Left cardiac atrium (tissue), 4 donors: ENCODE measurements at regions not wholly inside any gene's neighbourhood (a gene's known extent, or its start where the extent isn't known, plus 50 kb on each side); places are given as distances from the start of the nearest gene placed in this dataset.

ENCODE experiments used
- ATAC-seq, 2 donors: fragments of 200-7000 bp; cut with Tn5 transposase; one replicate each; pipeline ENCODE4 v1.9.1; 2020; ENCODE audit warnings: mild to moderate bottlenecking in 2 of 2, moderate library complexity in 2 of 2
- DNase-seq: peaks from one replicate; pipeline ENCODE4 v3.0.0-alpha.2; 2020
- intact Hi-C, 2 donors: fragments of 100-400 bp; cut with DNase I; formaldehyde crosslinking; loops; one replicate each; pipeline versions ENCODE4 v1.14.1 to v1.15.1; 2022 to 2023
- donor health status: DM: no; HTN: yes; CAD: no.
- donor health status: DM: no; HTN: yes; CAD: no; lungs with severe emphysema.
- donor health status: DM: yes; HTN: yes; CAD: no.
- donor health status: Dilated cardiomyopathy.

DNA sequence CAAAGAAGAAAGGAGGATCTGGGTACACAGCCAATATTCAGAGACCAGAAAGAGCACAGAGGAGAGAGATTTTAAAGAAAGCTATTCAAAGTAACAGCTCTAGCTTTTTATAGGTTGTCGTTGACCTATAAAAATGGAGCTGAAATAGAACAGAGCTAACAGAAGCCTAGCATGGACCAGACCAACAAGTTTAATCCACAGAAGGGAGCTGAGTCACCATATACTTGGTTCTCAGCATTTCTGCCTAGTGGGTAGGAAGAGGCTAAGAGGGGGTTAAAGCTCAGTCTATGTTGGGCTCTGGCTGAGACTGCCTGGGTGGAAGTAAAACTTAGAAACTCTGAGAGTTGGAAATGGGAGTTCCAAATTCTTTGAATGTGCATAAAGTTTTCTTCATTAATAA, 678.0 kb upstream of the CDH2 start:
- intact Hi-C loops, result no loop called here
- DNase-seq, result no peak
- peak in 1 of 2 donors; percentile 34 for ATAC-seq

DNA sequence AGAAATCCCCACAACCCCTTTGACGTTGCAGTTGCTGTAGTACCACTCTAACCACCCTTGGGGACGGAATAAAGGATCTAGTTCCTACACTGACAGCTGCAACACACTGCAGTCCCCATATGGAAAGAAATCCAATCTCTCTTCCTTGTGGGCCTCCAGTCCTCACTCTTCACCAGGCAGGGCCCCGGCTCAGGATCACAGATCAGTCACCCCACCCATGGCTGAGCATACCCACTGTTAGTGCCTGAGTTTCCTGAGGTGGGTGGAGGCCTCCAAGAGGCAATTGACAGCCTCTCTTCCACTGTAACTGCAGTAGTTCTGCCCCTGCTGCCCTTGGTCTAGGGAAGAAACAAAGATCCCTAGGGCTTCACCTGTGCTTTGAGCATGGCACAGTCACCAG, 670.0 kb upstream of the CDH2 start:
- DNase-seq (no peak), ATAC-seq (no peak)
- intact Hi-C loops, result no loop called here

DNA sequence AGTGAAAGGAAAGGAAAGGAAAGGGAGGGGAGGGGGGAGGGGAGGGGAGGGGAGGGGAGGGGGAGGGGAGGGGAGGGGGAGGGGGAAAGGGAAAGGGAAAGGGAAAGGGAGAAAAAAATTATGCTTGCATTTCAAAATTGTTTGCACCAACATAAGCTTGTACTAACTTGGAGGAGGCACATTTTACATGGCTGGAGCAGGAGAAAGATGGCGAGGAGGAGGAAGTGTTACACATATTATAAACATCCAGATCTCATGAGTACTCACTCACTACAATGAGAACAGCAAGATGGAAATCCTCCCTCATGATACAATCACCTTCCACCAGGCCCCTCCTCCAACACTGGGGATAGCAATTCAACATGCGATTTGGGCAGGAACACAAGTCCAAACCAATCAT, 660.2 kb upstream of the CDH2 start:
- ATAC-seq (no peak), DNase-seq (no peak)
- intact Hi-C loops, result no loop called here

DNA sequence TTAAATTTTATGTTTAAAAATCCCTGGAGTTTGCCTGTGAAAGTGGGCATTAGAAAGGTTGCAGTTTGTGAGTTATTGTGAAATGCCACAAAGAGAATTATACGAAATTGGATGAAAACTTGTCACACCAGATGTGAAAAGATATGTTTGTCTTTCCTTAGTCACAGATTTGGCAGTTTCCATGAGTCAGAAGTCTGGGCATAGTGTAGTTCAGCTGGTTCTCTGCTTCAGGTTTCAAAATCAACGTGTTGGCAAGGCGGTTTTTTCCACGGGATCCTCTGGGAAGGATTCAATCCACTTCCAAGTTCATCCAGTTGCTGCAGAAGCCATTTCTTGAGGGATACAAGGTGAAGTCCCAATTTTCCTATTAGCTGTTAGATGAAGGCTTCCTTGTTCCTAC, 658.0 kb upstream of the CDH2 start:
- ATAC-seq, result no peak
- DNase-seq, result no peak
- intact Hi-C loops, result no loop called here

DNA sequence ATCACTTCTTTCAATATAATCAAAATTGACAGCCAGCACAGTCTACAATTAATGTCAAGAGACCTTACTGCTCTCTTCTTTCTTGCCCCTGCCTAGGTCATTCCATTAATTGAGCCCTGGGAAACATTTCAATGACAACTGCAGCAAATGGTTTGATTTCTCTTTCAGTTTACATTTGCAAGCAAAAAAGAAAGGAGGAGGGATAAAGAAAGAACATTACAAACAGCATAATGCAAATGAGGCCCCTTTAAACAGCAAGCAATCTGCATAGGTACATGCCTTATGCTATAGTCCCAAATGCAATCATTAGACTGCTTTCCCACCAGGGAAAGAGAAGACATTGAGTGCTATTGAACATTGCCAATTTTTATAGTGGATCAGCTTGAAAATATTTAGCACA, 655.0 kb upstream of the CDH2 start:
- intact Hi-C loops, result no loop called here
- DNase-seq (no peak), ATAC-seq (no peak)

DNA sequence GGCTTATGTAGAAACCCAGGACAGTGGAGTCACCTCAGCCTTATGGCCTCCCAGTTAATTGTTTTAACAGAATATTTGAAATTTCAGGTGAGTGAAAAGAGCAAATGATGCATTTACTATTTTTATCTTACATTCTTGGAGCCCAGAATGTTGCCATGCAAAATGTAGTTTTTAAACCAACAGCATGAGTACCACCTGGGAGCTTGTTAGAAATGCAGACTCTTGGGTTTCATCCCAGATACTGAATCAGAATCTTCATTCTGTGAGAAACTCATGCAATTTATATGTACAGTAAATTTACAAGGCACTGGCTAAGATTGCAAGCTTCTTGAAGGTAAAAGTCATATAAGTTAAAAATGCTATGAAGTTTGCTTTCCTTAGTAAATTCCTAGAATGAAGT, 654.5 kb upstream of the CDH2 start:
- ATAC-seq (no peak), DNase-seq (no peak)
- intact Hi-C loops, result no loop called here

DNA sequence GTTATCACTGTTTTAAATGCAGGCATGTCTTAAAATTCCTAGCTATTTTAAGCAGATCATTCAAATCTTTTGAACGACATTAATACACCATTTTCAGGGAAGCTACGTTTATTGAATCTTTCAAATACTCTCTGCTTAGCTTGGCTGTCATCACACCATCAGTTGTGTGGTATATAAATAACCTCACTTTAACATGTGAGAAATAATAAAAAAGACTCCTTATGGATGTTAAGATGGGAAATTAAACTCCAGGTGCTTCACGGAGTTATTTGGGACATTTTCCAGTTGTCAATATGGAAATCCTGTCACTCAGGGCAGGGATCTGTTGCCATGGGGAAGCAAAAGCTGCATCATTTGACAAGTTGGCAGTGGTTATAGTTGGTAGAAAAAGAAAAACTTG, 649.2 kb upstream of the CDH2 start:
- no peak for ATAC-seq
- intact Hi-C loops, result no loop called here

DNA sequence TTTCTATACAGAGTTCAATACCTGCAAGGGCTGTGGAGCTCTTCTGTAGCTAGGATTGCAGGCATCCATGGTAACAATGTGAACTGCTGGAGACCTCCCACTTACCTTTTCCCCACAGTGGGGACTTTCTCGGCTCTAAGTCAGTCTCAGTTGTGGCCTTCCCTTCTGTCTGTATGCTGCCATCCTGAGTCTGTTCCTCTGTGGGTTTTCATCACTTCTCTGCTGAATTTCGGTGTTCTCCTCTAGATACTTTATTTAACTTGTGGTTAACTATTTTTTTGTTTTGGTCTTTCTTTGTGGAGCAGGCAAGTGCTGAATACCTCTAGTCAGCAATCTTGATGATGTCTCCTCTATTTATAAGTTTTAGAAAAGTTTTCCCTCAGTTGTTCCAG, 647.2 kb upstream of the CDH2 start:
- DNase-seq (no peak), ATAC-seq (no peak)
- intact Hi-C loops, result no loop called here

More for the DNA sequence above, 649.2 kb upstream of the CDH2 start:
- DNase-seq, result no peak

DNA sequence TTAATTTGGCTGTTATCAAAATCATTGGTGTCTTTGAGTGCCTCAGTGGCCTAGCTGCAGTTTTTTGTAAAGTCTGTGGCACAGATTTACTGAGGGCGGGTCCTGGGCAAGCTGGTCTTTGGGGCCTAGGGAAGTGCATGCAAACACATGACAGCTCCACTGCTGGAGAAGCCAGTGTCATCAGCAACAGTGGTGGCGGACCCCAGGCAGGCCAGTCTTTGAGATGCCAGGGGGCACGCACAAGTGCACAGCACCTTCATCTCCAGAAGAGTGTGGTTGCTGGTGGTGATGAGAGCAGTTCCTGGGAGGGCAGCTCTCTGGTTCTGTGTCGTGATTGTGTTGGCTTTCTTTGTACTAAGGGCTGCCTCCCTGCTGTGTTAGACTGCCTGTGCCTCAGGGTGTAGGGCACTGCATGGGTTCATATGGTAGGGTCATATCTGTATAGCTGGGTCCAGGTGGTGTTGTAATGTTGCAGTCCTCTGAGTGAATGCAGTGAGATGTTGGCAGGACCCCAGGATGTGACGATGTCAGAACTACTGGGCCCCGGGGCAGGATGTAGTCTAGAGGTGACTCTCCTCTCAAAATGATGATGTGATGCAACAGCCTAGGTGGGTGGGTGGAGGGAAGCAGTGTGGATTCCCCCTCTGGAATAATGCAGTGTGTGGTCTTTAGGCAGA, 646.7 kb upstream of the CDH2 start:
- intact Hi-C loops, result no loop called here

DNA sequence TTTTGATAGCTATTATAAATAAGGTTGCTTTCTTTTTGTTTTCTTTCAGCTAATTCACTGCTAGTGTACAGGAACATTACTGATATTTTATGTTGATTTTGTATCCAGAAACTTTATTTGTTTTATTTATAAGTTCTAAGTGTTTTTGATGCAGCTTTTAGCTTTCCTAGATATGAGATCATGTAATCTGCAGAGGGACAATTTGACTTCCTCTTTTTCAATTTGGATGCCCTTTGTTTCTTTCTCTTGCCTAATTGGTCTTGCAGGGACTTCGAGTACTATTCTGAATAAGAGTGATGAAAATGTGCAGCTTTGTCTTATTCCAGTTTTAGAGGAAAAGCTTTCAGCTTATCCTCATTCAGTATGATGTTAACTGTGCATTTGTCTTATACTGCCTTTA, 643.4 kb upstream of the CDH2 start:
- intact Hi-C loops, result no loop called here
- ATAC-seq (no peak), DNase-seq (no peak)

More for the DNA sequence above, 646.7 kb upstream of the CDH2 start:
- no peak for ATAC-seq
- no peak for DNase-seq

DNA sequence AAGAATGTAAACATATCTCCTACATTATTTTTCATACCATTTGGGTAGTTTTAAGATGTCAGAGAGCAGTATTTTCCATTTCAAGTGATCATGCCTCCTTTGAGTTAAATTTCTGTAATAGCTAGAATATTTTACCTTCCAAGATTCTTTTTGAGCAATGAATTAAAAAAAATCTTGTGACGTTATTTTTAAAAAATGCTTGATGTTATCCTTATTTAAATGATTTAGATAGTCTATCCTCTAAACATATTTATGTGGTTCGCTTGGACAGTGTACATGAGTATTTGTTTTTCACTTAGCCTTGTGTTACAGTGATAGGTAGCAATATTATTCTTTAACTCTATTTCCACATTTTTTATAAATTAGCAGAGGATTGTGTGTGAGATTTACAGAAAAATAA, 639.2 kb upstream of the CDH2 start:
- intact Hi-C loops, result no loop called here
- no peak for ATAC-seq
- no peak for DNase-seq

DNA sequence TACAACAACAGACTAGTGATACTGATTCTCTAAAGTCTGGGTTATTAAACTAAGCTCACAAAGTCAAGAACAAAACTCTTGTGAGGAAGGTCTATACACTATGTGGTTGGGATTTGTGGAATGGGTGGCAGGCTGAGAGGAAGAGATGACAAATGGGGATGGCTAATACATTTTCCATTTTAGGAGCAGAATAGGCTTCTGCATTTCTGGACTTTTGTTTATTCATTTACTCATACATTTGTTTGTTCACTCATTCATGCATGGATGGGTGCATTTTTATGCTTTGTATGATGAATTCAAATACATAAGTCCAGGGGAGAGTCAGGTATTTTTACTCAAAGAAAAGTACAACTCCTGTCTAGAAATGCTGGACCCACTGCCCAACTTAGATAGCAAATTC, 637.4 kb upstream of the CDH2 start:
- intact Hi-C loops, result no loop called here
- ATAC-seq, result no peak

DNA sequence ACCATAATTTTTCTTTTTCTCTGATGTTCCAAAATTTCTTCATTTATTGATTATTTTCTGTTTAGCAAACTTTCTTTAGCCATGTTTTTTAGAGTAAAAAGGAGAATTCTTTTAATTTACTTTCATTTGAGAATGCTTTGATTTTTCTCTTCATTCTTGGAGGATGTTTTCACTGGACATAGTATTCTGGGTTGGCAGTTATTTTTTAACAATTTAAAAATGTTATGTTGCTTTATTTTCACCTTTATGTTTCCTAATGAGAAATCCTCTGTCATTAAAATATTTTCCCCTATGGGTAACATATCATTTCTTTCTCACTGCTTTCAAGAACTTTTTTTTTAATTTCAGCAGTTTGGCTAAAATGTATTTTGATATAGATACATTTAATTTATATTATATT, 631.4 kb upstream of the CDH2 start:
- ATAC-seq (no peak), DNase-seq (no peak)
- intact Hi-C loops, result no loop called here

More for the DNA sequence above, 637.4 kb upstream of the CDH2 start:
- DNase-seq, result no peak

DNA sequence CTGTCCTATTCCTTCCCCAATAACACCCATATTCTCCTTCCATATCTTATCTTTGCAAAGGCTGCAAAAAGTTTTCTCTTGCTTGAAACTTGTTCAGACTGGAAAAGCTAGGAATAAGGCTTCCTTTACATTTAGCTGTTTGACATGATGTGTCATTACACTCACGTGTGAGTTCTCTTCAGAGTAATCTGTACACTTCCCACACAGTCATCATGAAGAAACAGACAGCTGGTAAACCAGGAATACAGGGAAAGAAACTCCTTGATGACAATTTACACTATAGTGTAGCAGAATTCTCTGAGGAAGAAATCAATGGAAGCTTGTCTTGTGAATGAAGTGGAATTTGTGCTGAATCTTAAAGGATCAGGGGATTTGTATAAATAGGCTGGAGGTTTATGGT, 628.6 kb upstream of the CDH2 start:
- intact Hi-C loops, result no loop called here
- DNase-seq, result no peak
- ATAC-seq, result no peak

DNA sequence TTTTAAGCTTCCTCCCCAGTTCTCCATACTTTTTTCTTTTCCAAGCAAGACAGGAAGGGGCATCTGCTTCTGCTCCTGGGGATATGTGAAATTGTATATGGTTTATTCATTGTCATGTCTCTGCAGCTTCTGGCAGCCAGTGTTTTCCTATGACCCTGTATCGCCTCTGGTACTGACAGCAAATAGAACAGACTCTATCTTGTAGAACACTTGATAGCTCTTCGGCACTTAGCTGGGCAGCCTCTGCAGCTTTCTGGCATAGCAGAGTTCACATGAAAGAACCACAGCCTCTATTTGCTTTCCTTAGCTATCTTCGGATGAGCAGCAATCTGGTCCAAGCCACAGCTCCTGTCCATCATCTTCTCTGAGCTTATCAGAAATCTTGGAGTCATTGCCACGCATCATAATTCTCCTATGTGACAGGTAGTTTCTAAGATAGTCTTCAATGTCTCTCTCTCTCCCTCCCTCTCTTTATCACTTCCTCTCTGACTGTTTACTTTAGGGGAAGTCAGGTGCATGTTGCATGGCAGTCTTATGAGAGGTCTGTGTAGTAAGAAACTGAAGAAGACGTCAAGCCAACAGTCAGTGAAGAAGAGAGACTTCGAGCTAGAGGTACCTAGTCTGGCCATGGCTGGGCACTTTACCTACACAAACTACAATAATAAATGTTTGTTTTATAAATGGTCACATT, 627.7 kb upstream of the CDH2 start:
- intact Hi-C loops, result no loop called here
- ATAC-seq, result no peak
- no peak for DNase-seq

DNA sequence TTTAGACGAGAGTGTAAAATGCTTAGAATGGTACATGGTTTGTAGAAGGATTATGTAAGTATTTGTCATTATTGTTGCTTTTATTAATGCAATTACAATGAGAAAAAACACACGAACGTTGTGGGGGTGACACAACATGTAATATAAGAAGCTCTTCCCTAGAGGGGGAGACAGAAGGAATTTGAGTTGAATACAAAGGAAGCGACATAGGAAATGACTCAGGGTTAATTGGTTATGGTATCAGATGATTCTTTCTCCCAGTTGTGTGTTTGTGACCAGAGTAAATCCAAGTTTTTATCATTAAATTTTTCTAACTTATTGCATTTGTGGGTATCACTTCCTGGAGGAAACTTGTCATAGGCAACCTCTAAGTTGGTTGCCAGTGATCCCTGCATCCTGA, 625.6 kb upstream of the CDH2 start:
- ATAC-seq, result no peak
- DNase-seq, result no peak
- intact Hi-C loops, result no loop called here

DNA sequence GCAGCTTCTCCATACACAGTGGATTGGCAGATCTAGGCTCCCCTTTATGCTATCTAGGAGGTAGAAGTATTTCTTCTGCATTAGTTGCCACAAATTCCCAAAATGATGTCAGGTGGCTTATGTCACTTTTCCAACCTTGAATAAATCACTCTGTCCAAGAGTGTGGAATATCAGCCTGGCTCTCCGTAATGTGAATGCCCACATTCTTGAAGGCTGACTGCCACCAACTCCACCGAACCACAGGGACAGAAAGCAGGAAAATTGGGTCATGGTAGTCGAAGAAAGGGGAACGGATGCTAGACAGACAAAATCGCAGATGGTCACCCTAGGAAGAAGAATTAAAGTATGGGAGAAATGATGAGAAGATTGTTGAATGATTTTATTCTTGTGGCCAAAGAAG, 624.9 kb upstream of the CDH2 start:
- ATAC-seq (no peak), DNase-seq (no peak)
- intact Hi-C loops, result no loop called here

DNA sequence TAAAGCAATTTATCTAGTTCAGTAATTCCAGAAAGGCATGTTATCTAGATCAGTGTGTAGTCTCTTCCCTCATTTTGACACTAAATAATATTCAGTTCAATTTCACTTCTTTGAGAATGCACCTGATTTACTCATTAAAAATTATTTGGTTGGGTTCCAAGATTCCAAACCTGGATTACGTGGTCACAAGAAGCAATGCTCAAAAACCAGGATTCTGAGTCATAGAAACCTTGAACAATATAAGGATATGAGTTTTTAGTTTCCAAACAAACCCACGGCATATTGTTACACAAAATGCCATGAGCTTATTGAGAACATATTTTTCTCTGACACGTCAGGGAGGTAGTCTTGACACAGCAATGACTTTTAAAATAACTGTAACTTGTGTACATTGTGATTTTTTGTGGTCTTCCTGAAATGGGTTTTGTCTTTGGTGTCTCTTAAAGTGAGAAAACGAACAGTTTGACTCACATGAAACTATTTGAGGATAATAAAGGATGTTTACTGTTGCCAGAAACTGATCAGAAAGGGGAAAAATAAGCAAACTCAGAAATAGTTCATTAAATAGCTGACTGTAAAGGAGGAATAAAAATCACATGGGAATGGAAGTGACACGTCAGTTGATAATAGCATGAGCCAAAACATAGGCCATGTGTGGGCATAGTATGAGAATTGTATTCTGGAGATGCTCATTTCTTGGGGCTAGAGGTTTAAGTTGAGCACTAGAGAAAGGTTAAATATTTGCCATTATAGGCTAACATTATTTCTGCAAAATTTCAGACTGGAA, 617.7 kb upstream of the CDH2 start:
- ATAC-seq (no peak), DNase-seq (no peak)
- intact Hi-C loops, result no loop called here

DNA sequence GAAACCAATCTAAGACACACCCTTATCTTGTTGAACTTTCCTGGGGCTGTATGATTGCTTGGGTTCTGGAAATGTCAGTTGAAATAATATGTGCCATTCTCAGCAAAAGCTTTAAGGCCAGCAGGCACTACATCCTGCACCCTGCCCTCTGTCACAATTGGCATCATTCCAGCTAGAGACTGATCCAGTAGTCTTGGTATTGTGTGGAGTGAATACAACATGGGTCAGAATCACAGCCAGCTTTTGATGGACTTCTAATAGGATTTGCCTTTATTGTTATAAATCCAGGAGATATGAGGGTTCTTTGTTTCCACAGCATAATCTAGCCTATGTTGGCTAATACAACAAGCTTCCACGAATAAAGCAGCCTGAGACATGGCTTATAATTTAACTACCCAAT, 617.0 kb upstream of the CDH2 start:
- DNase-seq (no peak), ATAC-seq (no peak)
- intact Hi-C loops, result no loop called here

DNA sequence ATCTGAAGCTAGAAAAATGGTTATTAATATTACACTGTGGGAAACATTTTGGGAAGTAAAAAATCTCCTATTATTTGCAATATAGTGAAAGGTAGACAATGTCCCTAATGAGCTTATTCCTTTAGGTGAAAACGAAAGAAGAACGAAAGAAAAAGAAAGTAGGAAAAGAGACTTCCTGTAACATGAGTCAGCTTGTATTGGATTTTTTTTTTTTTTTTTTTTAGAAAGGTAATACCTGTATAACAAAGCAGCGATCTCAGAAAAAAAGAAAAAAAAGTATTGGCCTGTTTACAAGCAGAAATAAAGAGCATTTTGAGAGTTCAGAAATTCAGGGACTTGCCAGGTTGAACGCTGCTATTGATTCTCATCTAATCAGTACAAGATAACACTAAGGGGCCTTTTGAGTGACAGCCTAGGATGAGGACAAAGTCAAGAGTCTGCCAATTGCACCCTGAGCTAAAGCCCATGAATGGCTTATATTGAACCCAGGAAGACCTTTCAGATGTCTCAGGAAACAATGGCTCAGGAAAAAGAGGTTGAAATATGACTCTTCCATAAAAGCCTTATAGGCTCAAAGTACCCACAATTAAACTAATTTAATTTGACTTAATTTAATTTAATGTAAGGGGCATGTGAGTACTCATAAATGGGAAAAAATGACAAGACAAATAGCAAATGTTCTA, 615.6 kb upstream of the CDH2 start:
- intact Hi-C loops, result no loop called here
- DNase-seq (no peak), ATAC-seq (no peak)
